Stimulated activated CD4-positive, alpha-beta T cell treated with anti-CD3 and anti-CD28 coated beads, Interleukin-2, amount 100 ng/mL, for 4 hours (primary cell): ENCODE measurements at regions not wholly inside any gene's neighbourhood (a gene's known extent, or its start where the extent isn't known, plus 50 kb on each side); places are given as distances from the start of the nearest gene placed in this dataset.

Experiments
- DNase-seq: peaks from one replicate; pipeline ENCODE4 v3.0.0-alpha.2; 2020; ENCODE audit warnings: low read depth

DNA sequence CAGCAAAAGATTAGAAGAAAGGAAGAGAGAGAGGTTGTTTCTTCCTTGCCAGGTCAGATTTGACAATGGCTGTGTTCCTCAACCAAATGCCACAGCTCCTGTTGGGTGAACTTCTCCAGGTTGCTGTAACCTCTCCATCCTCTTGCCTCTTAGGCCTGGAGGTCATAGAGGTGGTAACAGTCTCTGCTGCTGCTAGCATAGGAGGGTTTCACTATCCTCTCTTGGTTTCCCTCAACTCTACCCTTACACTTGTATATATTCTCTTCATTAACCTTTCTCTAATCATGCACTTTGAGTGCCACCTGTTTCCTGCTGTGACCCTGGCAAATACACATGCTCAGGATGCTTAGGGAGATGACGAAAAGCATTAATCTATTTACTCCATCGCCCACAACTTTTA is 67.7 kb upstream of the HIF1A start:
- no peak for DNase-seq

DNA sequence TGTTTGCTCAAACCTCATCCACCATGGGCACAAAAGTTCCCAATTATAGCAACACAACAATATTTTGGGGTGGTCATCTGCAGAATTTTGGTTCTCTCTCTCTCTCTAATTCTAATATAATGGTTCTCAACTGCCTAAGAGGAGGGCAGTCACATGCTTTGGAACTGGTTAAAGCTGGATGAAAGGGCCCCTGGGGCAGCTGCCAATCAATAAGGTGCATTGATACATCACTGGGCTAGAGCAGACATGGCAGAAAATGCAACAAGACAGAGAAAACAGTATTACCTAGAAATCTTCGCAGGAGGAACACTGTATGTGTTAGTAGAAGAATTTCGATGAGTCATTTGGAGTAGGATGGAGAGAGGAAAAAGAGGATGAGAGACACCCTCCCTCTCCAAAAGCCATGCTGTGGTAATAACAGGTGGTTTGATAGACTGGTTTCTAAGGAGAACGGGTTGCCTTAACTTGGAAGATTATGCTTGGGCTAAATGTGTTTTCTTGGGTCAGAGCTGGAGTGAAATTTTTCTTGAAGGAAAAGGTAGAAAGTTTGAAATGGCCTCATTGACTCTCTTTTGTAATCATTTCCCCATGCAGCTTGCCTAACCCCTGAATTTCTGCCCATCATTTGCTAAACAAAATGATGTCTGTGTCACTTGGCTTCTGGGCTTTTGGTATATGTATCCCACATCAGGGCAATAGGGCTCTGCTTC is 67.1 kb upstream of the HIF1A start:
- no peak for DNase-seq

DNA sequence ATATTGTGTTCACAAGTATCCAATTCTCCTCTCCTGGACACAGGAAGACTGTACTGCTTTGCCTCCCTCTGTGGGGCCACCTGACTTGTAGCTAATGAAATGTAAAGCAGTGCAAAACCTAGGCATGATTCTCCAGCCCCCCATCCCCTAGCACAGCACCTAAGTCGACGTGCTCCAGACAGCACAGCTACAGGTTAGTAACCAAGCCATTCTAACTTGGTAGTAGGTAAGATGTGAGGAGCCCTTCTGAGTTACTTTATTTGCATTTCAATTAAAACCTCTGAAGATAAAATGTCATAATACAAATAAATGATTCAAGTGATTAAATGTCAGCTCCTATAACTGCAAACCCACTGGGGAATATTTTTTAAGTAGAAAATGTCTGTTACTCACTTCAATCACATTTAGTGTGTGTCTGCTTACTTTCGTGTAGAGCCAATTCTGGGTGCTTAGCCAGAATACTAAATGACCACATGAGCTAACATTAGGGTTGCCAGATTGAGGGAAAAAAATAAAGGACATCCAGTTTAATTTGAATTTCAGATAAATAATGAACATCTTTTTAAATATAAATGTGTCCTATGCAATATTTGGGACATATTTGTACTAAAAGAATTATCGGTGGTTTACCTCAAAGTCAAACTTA is 64.8 kb upstream of the HIF1A start:
- no peak for DNase-seq

DNA sequence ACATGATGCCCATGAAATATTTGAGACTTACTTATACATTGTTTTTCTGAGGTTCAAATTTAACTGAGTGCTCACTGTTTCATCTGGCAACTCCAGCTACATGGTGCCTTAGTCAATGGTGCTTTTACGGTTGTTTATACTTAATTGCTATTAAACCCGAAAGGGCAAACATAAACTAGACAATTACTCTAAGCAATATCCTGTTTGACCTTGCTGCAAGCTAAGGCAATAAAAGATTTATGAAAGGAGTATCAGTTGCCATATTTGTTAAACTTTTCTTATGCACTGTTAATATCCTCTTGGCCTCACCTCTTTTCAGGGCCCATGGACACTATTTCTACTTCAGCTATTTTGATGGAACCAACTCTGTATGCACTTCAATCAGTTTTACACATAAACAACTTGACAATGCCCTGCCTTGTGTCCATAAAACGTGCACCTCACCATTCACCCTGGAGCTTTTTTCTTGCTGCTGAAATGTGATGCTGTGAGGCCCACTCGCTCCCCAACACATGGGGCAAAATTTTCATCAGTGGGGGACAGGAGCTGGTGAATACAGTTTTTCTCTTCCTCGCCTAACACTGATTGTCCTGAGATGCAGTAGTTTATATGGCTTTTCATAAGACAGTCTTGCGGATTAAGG is 64.1 kb upstream of the HIF1A start:
- DNase-seq = no peak

DNA sequence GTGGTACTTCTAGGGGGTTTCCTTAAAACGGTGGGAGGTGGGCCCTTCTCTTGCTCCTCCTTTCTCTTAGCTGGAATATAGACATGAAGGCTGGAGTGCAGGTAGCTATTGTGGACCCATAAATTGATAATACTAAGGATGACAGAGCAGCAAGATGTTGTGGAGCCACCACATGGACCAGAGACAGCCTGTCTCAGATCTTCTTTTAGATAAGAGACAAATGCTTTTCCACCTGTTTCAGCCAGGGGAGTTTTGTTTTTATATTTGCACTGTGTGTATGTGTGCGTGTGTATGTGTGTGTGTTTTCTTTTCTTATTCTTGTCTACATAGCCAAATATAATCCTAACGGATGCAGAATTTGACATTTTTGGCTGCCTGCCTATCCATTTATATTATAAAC is 62.9 kb upstream of the HIF1A start:
- DNase-seq = no peak

DNA sequence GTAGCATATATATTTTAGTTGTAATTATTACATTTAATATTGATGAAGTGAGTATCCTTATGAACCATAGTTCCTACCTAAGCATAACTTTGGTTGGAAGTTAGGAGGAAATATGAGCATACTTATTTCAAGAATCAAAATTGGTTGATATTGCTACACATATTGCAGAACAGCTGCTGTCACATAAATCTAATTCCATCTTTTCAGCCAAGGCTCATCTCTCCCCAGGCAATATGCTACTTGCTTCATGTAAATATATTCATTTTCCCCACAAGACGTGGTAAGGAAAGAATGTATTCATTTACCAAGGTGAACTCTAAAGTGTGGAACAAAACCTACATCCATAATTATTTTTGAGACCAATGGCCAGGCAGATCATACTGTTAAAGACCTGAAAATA is 62.5 kb upstream of the HIF1A start:
- DNase-seq = no peak

DNA sequence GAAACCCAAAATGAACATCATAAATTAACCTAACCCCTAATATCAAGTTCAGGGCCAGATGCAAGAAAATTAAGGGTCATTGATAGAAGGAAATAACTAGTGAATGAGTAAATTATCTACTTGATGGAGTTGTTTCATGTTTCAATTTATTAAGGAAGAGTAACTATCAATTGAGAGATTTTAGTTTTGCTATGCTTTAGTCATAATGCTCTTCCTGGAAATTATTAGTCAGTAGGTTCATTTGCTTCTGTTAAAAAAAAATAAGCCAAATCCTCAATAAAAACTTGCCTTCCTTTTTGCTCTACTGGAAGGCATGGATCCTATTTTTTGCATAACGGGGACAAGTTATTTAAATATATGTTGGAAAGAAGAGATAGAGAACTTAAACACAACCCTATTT is 59.0 kb upstream of the HIF1A start:
- DNase-seq = no peak

DNA sequence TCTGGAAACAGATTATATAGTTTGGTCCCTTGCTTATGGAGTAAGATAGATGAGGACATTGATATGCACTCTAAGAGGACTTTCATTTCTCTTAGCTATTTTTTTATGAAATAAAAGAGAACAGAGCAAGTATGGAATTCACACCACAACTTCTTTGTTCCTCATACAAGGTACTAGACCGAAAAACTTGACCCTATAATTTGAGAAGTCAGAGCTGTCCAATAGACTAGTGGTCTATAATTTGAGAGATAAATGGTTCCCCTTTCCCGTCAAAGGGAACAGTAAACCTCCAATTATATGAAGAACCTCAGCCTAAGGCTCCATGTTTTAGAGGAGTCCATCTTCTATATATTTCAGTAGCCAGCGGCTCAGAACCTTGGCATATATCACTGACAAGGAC is 58.5 kb upstream of the HIF1A start:
- no peak for DNase-seq

DNA sequence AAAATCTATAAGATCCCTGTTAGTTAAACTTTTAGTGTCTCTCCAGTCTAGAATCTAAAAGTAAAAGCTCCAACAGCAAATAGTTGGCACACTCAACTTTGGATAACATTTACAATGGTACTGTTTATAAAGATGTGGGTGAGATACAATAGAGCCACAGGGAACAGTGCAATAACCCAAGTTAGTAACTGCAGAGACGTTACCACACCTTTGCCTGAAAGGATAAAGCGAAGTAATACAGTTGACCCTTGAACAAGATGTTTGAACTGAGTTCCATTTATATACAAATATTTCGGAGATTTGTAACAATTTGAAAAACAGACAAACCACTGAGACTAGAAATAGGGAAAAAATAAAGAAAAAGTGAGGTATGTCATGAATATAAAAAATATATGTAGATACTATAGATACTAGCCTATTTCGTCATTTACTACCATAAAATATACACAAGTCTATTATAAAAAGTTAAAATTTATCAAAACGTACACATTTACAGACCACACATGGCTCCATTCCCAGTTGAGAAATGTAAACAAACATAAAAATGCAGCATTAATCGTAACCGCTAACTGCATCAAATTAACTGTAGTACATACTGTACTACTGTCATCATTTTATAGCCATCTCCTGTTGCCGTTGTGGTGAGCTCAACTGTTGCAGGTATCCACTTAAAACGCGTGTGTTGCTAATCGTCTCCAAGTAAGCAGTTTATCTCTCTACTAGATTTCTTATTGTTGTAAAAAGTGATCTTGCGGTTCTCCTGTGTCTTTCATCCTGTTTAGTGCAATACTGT is 56.5 kb upstream of the HIF1A start:
- no peak for DNase-seq

DNA sequence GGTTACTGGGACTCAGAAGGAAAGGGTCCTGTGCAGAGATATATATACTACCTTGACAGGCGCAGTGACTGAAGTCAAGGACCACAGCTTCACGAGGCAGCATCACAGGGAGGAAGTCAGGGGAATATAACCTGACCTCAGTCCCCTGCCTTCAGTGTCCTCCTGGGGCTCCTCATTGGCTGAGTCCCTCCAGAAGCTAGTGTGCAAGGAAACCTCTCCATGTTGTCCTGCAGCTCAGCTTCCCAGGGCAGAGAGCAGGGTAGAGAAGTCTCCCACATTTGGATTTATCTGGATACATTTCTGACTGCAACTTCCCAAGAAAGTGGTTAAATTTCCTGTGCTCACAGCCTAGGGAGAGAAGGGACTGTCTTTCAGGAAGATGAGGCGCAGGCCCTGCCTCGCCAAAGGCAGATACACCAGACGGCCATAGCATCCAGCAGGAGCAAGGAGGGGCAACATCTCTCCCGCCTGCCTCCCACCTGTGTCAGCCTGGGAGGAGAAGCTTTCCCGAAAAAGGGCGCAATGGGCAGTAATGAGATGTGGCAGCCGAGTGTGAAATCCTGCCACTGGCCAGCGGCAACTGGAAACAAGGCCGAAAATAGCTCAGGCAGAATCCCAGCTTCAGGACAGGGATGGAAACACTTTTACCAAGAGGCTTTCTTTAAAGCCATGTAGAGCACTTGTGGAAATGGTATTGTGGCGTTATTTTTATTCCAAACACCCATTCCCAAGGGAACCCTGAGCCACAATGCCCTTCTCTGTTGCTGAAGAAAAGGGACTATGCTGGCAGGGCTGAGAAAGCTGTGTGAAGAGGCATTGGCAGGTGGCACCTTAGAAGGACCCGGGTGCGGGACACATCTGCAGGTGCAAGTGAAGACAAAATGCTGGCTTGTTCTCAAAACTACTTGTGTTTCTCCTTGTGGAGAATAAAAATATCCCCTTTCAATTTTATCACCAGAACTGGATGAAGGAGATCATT is 54.9 kb upstream of the HIF1A start:
- no peak for DNase-seq

DNA sequence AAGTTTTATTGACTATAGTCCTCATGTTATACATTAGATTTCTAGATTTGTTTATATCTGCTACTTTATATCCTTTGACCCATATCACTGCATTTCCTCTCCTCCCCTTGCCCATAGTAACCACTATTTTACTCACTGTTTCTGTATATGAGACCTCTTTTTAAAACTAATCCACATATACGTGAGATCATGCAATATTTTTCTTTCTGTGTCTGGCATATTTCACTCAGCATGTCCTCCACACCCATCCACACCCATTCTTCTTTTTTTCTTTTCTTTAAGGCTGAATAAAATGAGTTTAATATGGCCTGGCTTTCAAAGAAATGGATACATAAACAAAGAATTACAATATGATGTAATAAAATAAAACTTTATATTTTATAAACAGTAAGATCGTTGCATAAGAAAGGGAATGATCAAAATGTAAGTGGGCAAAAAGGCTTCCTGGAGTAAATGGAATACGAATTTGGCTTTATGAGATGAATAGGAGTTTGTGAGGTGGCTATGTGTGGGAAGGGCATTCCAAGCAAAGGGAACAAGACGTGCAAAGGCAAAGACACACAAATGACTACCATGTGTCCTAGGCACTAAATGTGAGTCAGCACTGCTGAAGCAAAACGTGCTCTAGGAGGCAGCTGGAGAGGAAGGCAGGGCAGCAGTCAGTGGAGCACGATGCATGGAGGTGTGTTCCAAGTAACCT is 53.2 kb upstream of the HIF1A start:
- DNase-seq = no peak

DNA sequence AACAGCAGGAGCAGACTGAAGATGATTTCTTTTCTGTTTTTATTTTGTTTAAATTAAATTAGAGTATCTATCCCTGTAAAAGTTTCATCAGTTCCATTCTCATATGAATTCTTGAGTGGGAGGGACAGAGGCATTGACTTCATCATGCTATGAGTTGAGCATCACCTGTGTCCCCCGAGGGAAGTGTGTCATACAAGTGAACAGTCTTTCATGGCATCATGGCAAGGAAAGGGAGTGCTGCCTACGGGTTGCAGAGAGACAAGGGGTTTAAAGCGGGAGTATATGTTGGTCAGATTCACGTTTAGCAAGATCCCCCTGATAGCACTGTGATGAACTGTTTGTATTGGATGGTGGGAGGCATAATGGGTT is 52.7 kb upstream of the HIF1A start:
- no peak for DNase-seq

DNA sequence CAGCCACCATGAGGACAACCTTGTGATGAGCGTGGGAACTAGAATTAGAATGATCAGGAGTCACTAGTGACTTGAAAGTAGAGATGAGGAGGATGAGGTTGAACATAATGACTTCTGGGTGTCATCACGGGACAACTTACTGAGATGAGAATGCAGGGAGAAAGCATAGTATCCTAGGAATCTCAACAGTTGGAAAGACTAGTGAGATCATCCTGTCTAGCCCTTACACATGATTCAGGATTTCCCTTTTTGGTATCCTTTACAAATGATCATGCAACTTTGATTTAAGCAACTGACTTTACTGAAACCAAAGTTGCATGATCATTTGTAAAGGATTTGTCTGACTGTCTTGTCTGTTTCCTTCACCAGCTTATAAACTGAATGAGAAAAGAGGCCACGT is 51.8 kb upstream of the HIF1A start:
- no peak for DNase-seq

DNA sequence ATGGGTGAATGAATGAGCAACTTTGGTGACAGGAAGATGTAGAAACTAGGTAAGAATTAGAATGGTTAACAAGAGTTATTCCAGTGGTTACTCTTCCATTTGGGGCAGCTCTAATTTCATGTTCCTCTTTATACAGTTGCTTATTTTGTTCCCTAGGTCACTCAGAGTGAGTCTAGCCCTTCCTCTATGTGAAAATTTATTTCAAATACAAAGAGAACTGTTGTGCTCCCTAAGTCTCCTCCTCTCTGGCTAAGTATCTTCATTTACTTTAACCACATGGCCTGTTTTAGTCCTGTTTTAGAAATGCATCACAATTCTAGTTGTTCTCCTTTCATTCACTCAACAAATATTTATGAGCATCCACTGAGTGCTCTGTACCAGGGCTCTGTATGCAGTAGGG is 51.1 kb upstream of the HIF1A start:
- DNase-seq = no peak

DNA sequence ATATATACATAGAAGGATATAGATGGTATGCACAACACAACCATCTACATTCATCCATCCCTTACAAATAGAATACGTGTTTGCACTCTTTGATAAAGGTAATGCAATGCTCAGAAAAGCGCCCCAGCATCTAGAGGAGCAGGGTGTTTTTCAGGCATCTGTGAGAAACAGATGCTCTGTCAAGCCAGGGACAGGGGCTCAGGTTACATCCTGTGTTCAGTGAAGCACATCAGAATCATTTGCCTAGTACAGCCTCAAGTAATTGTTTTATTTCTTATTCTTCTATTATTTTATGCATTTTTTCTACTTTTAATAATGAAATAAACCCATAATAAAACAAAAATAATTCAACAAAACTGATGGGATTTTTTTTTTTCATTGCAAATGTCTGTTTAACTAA is 50.5 kb upstream of the HIF1A start:
- no peak for DNase-seq

DNA sequence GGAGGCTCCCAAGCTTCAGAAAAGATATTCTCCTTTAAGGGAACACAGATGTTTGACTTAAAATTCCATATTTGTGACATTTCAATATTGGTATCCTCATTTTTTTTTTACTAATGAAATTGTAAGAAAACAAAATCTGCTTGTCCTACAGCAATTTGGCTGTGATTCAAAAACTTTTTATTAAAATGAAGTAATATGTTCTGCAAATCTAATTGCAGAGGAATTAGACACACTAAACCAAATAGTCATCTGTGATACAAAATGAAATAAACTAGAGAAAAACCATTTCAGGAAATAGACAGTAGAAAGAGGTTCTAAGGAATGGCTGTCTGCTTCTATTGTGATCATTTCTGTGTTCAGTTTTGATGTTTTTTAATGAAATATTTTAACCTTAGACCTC is 50.1 kb upstream of the HIF1A start:
- DNase-seq = no peak
